NT2/D1 (cell line): ENCODE measurements at regions not wholly inside any gene's neighbourhood (a gene's known extent, or its start where the extent isn't known, plus 50 kb on each side); places are given as distances from the start of the nearest gene placed in this dataset.
"Not testable (repeated sequence)": the region's sequence is repeated elsewhere in the genome, so short reads cannot be mapped to it uniquely, and the experiment has no call there.

Experiments used
- SUZ12 ChIP-seq: IDR thresholded peaks from 2 replicates; pipeline ENCODE4 v1.6.1; 2011; ENCODE audit not compliant: insufficient read length, insufficient read depth; ENCODE audit errors: extremely low read depth
- ZNF274 ChIP-seq: IDR thresholded peaks from 2 replicates; pipeline ENCODE4 v1.6.1; 2011; ENCODE audit warnings: mild to moderate bottlenecking, low read depth, low read length

GRCh38 chr4:189731989-189732388 lies 208.7 kb upstream of the FRG1 start:
- not testable (repeated sequence) for TF ChIP-seq SUZ12, ZNF274
